H1 (cell line): ENCODE measurements at regions not wholly inside any gene's neighbourhood (a gene's known extent, or its start where the extent isn't known, plus 50 kb on each side); places are given as distances from the start of the nearest gene placed in this dataset.

Source experiments
- CTCF ChIA-PET: fragments of 300-600 bp; sonication (Branson Sonifier 250); formaldehyde crosslinking; loops from one replicate; lab custom pipeline; 2021; ENCODE audit not compliant: partially characterized antibody; lab: Charles Lee
- POLR2A ChIA-PET: fragments of 300-600 bp; sonication (Branson Sonifier 250); formaldehyde crosslinking; loops from one replicate; lab custom pipeline; 2021; ENCODE audit warnings: inconsistent platforms; ENCODE audit not compliant: partially characterized antibody; lab: Charles Lee
- DNase-seq, 2 experiments: peaks; one replicate each; pipeline versions ENCODE4 v3.0.0 to v3.0.0-alpha.2; 2010 to 2022; ENCODE audit warnings: low spot score in 2 of 2, low read depth in 1 of 2, mixed read lengths in 1 of 2
- FAIRE-seq: peaks from 2 replicates; lab custom pipeline; 2011; peaks lifted over from hg19 to GRCh38; lab: Jason Lieb, UNC
- H2AFZ ChIP-seq: 2 replicates; pipeline ENCODE4 v1.8.1; 2012; ENCODE audit warnings: low read length, inconsistent platforms
- H2AK5ac ChIP-seq: 2 replicates; pipeline ENCODE4 v1.6.1; 2013; ENCODE audit warnings: low read depth, low read length
- H2BK120ac ChIP-seq: replicated peaks from 2 replicates; pipeline ENCODE3; 2013; ENCODE audit warnings: low read depth, low read length, inconsistent platforms
- H2BK12ac ChIP-seq: 2 replicates; pipeline ENCODE4 v1.6.1; 2013; ENCODE audit warnings: low read depth, low read length
- H2BK15ac ChIP-seq: 2 replicates; pipeline ENCODE4 v1.6.1; 2013; ENCODE audit warnings: low read length
- H2BK20ac ChIP-seq: 2 replicates; pipeline ENCODE4 v1.6.1; 2013; ENCODE audit warnings: low read length
- H2BK5ac ChIP-seq: 2 replicates; pipeline ENCODE4 v1.6.1; 2013; ENCODE audit warnings: low read depth, low read length
- H3K14ac ChIP-seq: 2 replicates; pipeline ENCODE4 v1.6.1; 2013; ENCODE audit warnings: inconsistent platforms; ENCODE audit not compliant: insufficient read length
- H3K18ac ChIP-seq: 2 replicates; pipeline ENCODE4 v1.6.1; 2013; ENCODE audit warnings: low read length; ENCODE audit errors: extremely low read depth
- H3K23ac ChIP-seq: 2 replicates; pipeline ENCODE4 v1.6.1; 2013; ENCODE audit warnings: inconsistent platforms; ENCODE audit not compliant: insufficient read length
- H3K23me2 ChIP-seq: 2 replicates; pipeline ENCODE4 v1.6.1; 2013; ENCODE audit warnings: low read depth, low read length
- H3K27ac ChIP-seq: 2 replicates; pipeline ENCODE4 v1.6.1; 2011; ENCODE audit warnings: low read depth, low read length, inconsistent platforms
- H3K27me3 ChIP-seq, 4 experiments: replicated peaks in 1 of 4; 1 replicate in 1 of 4; 2 replicates in 3 of 4; pipeline versions ENCODE4 v1.6.1 to v1.8.1; 2011 to 2013; ENCODE audit warnings: low read length in 3 of 4, mild to moderate bottlenecking in 3 of 4, inconsistent platforms in 2 of 4, mixed read lengths in 2 of 4, moderate library complexity in 1 of 4; ENCODE audit not compliant: control insufficient read depth in 3 of 4, insufficient read depth in 3 of 4; ENCODE audit errors: extremely low read depth in 1 of 4
- H3K36me3 ChIP-seq, 4 experiments: 2 replicates each; pipeline versions ENCODE4 v1.6.1 to v1.8.1; 2011 to 2013; ENCODE audit warnings: mild to moderate bottlenecking in 4 of 4, low read length in 3 of 4, moderate library complexity in 2 of 4, control low read depth in 1 of 4, inconsistent platforms in 1 of 4; ENCODE audit not compliant: insufficient read depth in 4 of 4, control insufficient read depth in 2 of 4
- H3K4ac ChIP-seq: replicated peaks from 2 replicates; pipeline ENCODE3; 2013; ENCODE audit warnings: low read length, low read depth, mixed read lengths, inconsistent platforms; ENCODE audit not compliant: insufficient read length
- H3K4me1 ChIP-seq, 4 experiments: replicated peaks in 1 of 4; 1 replicate in 1 of 4; 2 replicates in 3 of 4; pipeline versions ENCODE4 v1.6.1 to v1.8.1; 2011 to 2013; ENCODE audit warnings: low read length in 3 of 4, inconsistent platforms in 2 of 4, mixed read lengths in 1 of 4; ENCODE audit not compliant: insufficient read depth in 4 of 4, control insufficient read depth in 3 of 4
- H3K4me2 ChIP-seq, 2 experiments: 2 replicates each; pipeline versions ENCODE4 v1.6.1 to v1.8.1; 2011 to 2013; ENCODE audit warnings: low read depth in 2 of 2, low read length in 2 of 2, control low read depth in 1 of 2, inconsistent platforms in 1 of 2, mild to moderate bottlenecking in 1 of 2; ENCODE audit not compliant: insufficient read depth in 1 of 2
- H3K4me3 ChIP-seq, 4 experiments: fragments of 200-600, 300-600 bp in 1 of 4; sonication (generic), shearing (Covaris generic), sonication (Bioruptor Twin) in 1 of 4; 2 replicates each; pipeline versions ENCODE4 v1.5.1 to v1.8.1; 2011 to 2016; ENCODE audit warnings: low read length in 4 of 4, low read depth in 3 of 4, control low read depth in 2 of 4, inconsistent platforms in 2 of 4, mild to moderate bottlenecking in 2 of 4, mixed read lengths in 1 of 4, moderate library complexity in 1 of 4; ENCODE audit not compliant: insufficient read depth in 2 of 4; ENCODE audit errors: extremely low read depth in 1 of 4
- H3K56ac ChIP-seq: replicated peaks from 2 replicates; pipeline ENCODE3; 2013; ENCODE audit warnings: low read depth, mild to moderate bottlenecking, mixed read lengths, low read length, inconsistent platforms; ENCODE audit not compliant: insufficient read length
- H3K79me1 ChIP-seq: 2 replicates; pipeline ENCODE4 v1.6.1; 2013; ENCODE audit warnings: low read depth, low read length, control low read depth
- H3K79me2 ChIP-seq, 2 experiments: 2 replicates each; pipeline versions ENCODE4 v1.6.1 to v1.8.1; 2012 to 2013; ENCODE audit warnings: low read length in 2 of 2, mild to moderate bottlenecking in 2 of 2, inconsistent platforms in 1 of 2; ENCODE audit not compliant: insufficient read depth in 2 of 2, control insufficient read depth in 1 of 2
- H3K9ac ChIP-seq, 4 experiments: replicated peaks in 1 of 4; 1 replicate in 1 of 4; 2 replicates in 3 of 4; pipeline versions ENCODE4 v1.6.1 to v1.8.1; 2011 to 2013; ENCODE audit warnings: low read depth in 3 of 4, low read length in 3 of 4, control low read depth in 2 of 4, mild to moderate bottlenecking in 2 of 4, moderate library complexity in 2 of 4, inconsistent platforms in 1 of 4; ENCODE audit errors: extremely low read depth in 1 of 4
- H3K9me3 ChIP-seq, 2 experiments: 2 replicates each; pipeline versions ENCODE4 v1.6.1 to v1.8.1; 2012 to 2013; ENCODE audit warnings: mild to moderate bottlenecking in 2 of 2, moderate library complexity in 2 of 2, control low read depth in 1 of 2, inconsistent platforms in 1 of 2, low read depth in 1 of 2, low read length in 1 of 2, mixed read lengths in 1 of 2; ENCODE audit not compliant: insufficient read depth in 2 of 2
- H4K20me1 ChIP-seq, 2 experiments: replicated peaks in 1 of 2; 2 replicates each; pipeline versions ENCODE3 to v1.8.1; 2011 to 2013; ENCODE audit warnings: inconsistent platforms in 2 of 2, low read length in 2 of 2, mild to moderate bottlenecking in 1 of 2; ENCODE audit not compliant: insufficient read depth in 2 of 2, control insufficient read depth in 1 of 2
- H4K5ac ChIP-seq: 2 replicates; pipeline ENCODE4 v1.6.1; 2013; ENCODE audit warnings: low read length, low read depth, mixed read lengths, inconsistent platforms; ENCODE audit not compliant: insufficient read length
- H4K8ac ChIP-seq: 2 replicates; pipeline ENCODE4 v1.8.0; 2013; ENCODE audit warnings: mild to moderate bottlenecking, moderate library complexity, low read length, inconsistent platforms; ENCODE audit not compliant: insufficient read depth; ENCODE audit errors: extremely low read depth
- H4K91ac ChIP-seq: replicated peaks from 2 replicates; pipeline ENCODE3; 2013; ENCODE audit warnings: low read length, mixed read lengths, inconsistent platforms; ENCODE audit not compliant: insufficient read length
- CEBPB ChIP-seq: IDR thresholded peaks from 2 replicates; pipeline ENCODE4 v1.6.1; 2012; ENCODE audit warnings: low read depth, low read length
- CHD2 ChIP-seq: IDR thresholded peaks from 2 replicates; pipeline ENCODE4 v1.6.1; 2012; ENCODE audit warnings: low read length, improper control_type of control experiment
- CTCF ChIP-seq, 3 experiments: IDR thresholded peaks; 1 replicate in 2 of 3; 2 replicates in 1 of 3; pipeline versions ENCODE4 v1.5.1 to v1.6.1; 2011; ENCODE audit warnings: low read length in 3 of 3, mild to moderate bottlenecking in 3 of 3, inconsistent platforms in 2 of 3, low read depth in 1 of 3, moderate library complexity in 1 of 3; ENCODE audit not compliant: insufficient read depth in 1 of 3; ENCODE audit errors: control extremely low read depth in 1 of 3
- E2F6 ChIP-seq: IDR thresholded peaks from 2 replicates; pipeline ENCODE4 v1.6.1; 2012; ENCODE audit warnings: inconsistent platforms
- EGR1 ChIP-seq: IDR thresholded peaks from 2 replicates; pipeline ENCODE4 v1.6.1; 2011; ENCODE audit warnings: low read depth, low read length, borderline replicate concordance
- MAFK ChIP-seq: IDR thresholded peaks from 2 replicates; pipeline ENCODE4 v1.6.1; 2012; ENCODE audit warnings: low read depth, mild to moderate bottlenecking, improper control_type of control experiment, low read length
- POLR2AphosphoS5 ChIP-seq: IDR thresholded peaks from 2 replicates; pipeline ENCODE4 v1.6.1; 2011; ENCODE audit warnings: low read depth, low read length
- SP1 ChIP-seq: IDR thresholded peaks from 2 replicates; pipeline ENCODE4 v1.6.1; 2011; ENCODE audit warnings: low read depth, low read length
- SP2 ChIP-seq: IDR thresholded peaks from 2 replicates; pipeline ENCODE4 v1.6.1; 2012; ENCODE audit warnings: mild to moderate bottlenecking, low read length, inconsistent platforms
- SP4 ChIP-seq: IDR thresholded peaks from 2 replicates; pipeline ENCODE4 v1.6.1; 2012; ENCODE audit warnings: low read length, inconsistent platforms
- TAF7 ChIP-seq: optimal IDR thresholded peaks from 2 replicates; pipeline ENCODE3; 2011; ENCODE audit warnings: low read depth, mild to moderate bottlenecking, inconsistent platforms, low read length, moderate library complexity, borderline replicate concordance
- TBP ChIP-seq: IDR thresholded peaks from 2 replicates; pipeline ENCODE4 v1.6.1; 2011; ENCODE audit warnings: low read depth, low read length, improper control_type of control experiment
- TCF12 ChIP-seq: IDR thresholded peaks from 2 replicates; pipeline ENCODE4 v1.6.1; 2011; ENCODE audit warnings: low read depth, mild to moderate bottlenecking, low read length
- WGBS, 2 experiments: shearing (Covaris generic) in 1 of 2; methylation state at CpG; one replicate each; pipeline versions ENCODE4 v1.1.6 to v1.1.7; 2013 to 2015; ENCODE audit warnings: low lambda C conversion rate in 2 of 2, mixed read lengths in 2 of 2, inconsistent platforms in 1 of 2, low coverage in 1 of 2, missing lambda C conversion rate in 1 of 2; ENCODE audit not compliant: insufficient replicate concordance in 2 of 2, insufficient coverage in 1 of 2, insufficient read length in 1 of 2; ENCODE audit errors: extremely low coverage in 1 of 2, missing lambda C conversion rate in 1 of 2; 5-methylcytosine and 5-hydroxymethylcytosine counted together

DNA sequence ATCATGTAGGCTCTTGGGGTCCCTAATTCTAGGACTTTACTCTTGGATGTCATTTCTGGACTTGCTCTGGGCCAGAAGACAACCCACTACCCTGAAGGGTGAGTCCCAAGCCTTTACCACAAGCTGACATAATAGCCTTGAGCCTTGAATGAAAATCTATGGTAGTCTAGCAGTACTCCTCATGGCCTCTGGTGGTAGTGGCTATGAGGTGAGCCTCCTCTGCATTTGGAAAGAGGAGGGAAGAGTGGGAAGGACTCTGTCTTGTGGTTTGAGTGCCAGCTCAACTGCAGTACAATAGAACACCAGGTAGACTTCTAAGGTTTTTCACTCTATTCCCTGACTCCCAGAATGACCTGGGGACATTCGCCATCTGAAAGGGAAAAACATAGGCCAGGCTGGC, 96.5 kb downstream of the DCAF12L1 start:
- DNase-seq (no peak), FAIRE-seq (peak; percentile 70)
- Histone ChIP-seq H2BK5ac (no peak overlapping the region), H3K56ac (no peak overlapping the region), H3K79me1 (no peaks in the 10 kb centered on the region), H4K8ac (no peak overlapping the region), H3K4ac (no peak overlapping the region), H2AK5ac (no peak overlapping the region), H3K4me1 (peaks cover 0 to 5% (median 0%) of the 10 kb centered on the region in 4 experiments; a peak in 1 of 7 replicates), H3K4me2 (no peak overlapping the region), H3K36me3 (peaks cover 0 to 2% (median 0%) of the 10 kb centered on the region in 4 experiments; a peak in 1 of 8 replicates), H3K23ac (no peak overlapping the region), H3K79me2 (peaks cover 3 to 55% of the 10 kb centered on the region in 2 experiments; a peak in 2 of 4 replicates), H2BK15ac (no peak overlapping the region), H3K23me2 (no peaks in the 10 kb centered on the region), H2BK20ac (no peak overlapping the region), H4K20me1 (no peaks in the 10 kb centered on the region), H3K14ac (no peak overlapping the region), H4K91ac (no peak overlapping the region), H3K9ac (no peak overlapping the region), H3K9me3 (no peaks in the 10 kb centered on the region), H3K27me3 (no peaks in the 10 kb centered on the region), H2BK12ac (no peak overlapping the region), H3K4me3 (no peak overlapping the region), H4K5ac (no peak overlapping the region), H3K18ac (no peak overlapping the region), H3K27ac (no peak overlapping the region), H2AFZ (no peak overlapping the region), H2BK120ac (no peak overlapping the region)
- WGBS, 2 experiments, result 100% methylated on average over 1 of the region's 1 CpG; no CpG with 5 or more reads in 1 of the 2 experiments
- CTCF ChIA-PET, result interaction anchor here (1.0 kb wide), 1 partner anchor 23 kb away, joined by 3 read pairs; no protein-coding TSS in a partner anchor
- POLR2A ChIA-PET, result no interaction called here
- no peak for TF ChIP-seq TBP
- no peak for TF ChIP-seq CEBPB
- no peak for TF ChIP-seq POLR2AphosphoS5
- TF ChIP-seq CTCF (IDR thresholded peaks at IDR 0.05; ENCODE audit: control extremely low read depth in 1 of 3, insufficient read depth in 1 of 3, low read depth in 1 of 3, low read length in 3 of 3), result no peak
- no peak for TF ChIP-seq CHD2
- no peak for TF ChIP-seq EGR1
- TF ChIP-seq SP1, result no peak
- no peak for TF ChIP-seq TAF7
- TF ChIP-seq SP4, result no peak
- TF ChIP-seq MAFK, result no peak
- no peak for TF ChIP-seq TCF12
- TF ChIP-seq SP2, result no peak
- no peak for TF ChIP-seq E2F6
